Progenitor cell of endocrine pancreas (in vitro differentiated cells): ENCODE measurements at regions not wholly inside any gene's neighbourhood (a gene's known extent, or its start where the extent isn't known, plus 50 kb on each side); places are given as distances from the start of the nearest gene placed in this dataset.

ENCODE experiments used
- DNase-seq: peaks from one replicate; pipeline ENCODE4 v3.0.0; 2021; ENCODE audit warnings: low spot score; ENCODE audit not compliant: unreplicated experiment
- H3K27ac Mint-ChIP-seq: 2 replicates; pipeline ENCODE4 v1.8.0; 2021; ENCODE audit warnings: mild to moderate bottlenecking, moderate library complexity, mixed read lengths
- H3K27me3 Mint-ChIP-seq: 2 replicates; pipeline ENCODE4 v1.8.0; 2021; ENCODE audit warnings: mixed read lengths
- H3K36me3 Mint-ChIP-seq: 2 replicates; pipeline ENCODE4 v1.8.0; 2022; ENCODE audit warnings: mixed read lengths; ENCODE audit not compliant: insufficient read depth
- H3K4me1 Mint-ChIP-seq: 2 replicates; pipeline ENCODE4 v1.8.0; 2021; ENCODE audit warnings: low read depth, mixed read lengths
- H3K4me3 Mint-ChIP-seq: 2 replicates; pipeline ENCODE4 v1.8.0; 2021; ENCODE audit warnings: low read depth, mild to moderate bottlenecking, moderate library complexity, mixed read lengths
- H3K9me3 Mint-ChIP-seq: 2 replicates; pipeline ENCODE4 v1.8.0; 2021; ENCODE audit warnings: low read depth, mixed read lengths
- CTCF ChIP-seq: fragments of 200-600 bp; sonication (generic); IDR thresholded peaks from one replicate; pipeline ENCODE4 v1.5.0; 2021; ENCODE audit warnings: antibody characterized with exemption, mild to moderate bottlenecking; ENCODE audit not compliant: unreplicated experiment

DNA sequence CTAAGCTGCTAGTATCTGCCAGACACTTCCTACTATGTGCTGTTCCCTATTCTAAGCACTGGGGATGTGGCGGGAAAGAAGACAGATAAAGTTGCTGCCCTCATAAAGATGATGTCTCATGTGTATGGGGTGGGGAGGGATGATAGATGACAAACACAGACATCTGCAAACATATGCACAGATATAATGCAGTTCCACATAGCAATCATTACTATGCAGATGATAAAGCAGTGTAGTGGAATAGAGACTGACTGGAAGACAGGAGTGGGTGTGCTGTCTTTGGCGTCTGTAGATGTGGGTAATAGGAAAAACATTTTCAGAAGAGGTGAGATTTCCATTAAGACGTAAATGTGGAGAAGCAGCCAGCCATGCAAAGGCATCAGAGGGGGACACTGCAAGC lies 243.6 kb downstream of the DPY19L2 start:
- DNase-seq, result no peak
- no peak for TF ChIP-seq CTCF
- Mint-ChIP-seq H3K27me3 (peaks cover 8% of the 10 kb centered on the region), H3K27ac (no peak overlapping the region), H3K4me1 (no peaks in the 10 kb centered on the region), H3K9me3 (peaks cover 14% of the 10 kb centered on the region), H3K36me3 (no peaks in the 10 kb centered on the region), H3K4me3 (no peak overlapping the region)

GRCh38 chr12:63423839-63424238 lies 244.5 kb downstream of the DPY19L2 start:
- Mint-ChIP-seq H3K4me1 (no peaks in the 10 kb centered on the region), H3K36me3 (no peaks in the 10 kb centered on the region), H3K9me3 (peaks cover 18% of the 10 kb centered on the region), H3K4me3 (no peak overlapping the region), H3K27ac (no peak overlapping the region), H3K27me3 (peaks cover 9% of the 10 kb centered on the region)
- TF ChIP-seq CTCF, result no peak
- no peak for DNase-seq

DNA sequence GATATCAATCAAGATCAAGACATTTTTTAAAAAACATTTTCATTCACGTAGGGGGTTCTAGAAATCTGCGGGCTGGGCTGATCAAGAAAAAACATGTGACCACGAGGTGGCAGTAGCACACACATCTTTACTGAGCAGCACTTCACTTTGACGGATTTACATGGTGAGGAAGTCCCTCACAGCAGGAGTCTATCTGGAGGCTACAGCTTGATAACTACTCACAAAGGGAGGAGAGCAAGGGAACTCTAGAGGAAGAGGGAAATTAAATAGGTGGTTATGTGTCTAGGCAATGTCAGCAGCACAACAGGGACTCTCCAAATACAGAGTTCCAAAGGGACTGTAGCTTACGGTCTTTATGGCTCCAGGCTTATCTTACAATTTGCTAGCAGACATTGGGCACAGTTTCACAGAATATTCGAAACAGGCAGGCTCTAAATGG lies 248.1 kb downstream of the DPY19L2 start:
- no peak overlapping the region for H3K4me3 Mint-ChIP-seq
- H3K9me3 Mint-ChIP-seq, result peaks cover 19% of the 10 kb centered on the region
- H3K27me3 Mint-ChIP-seq, result peaks cover 9% of the 10 kb centered on the region
- H3K27ac Mint-ChIP-seq, result no peak overlapping the region
- TF ChIP-seq CTCF, result peak; percentile 72
- DNase-seq, result no peak
- no peaks in the 10 kb centered on the region for H3K36me3 Mint-ChIP-seq
- H3K4me1 Mint-ChIP-seq, result no peaks in the 10 kb centered on the region

GRCh38 chr12:63419154-63419553 lies 249.1 kb downstream of the DPY19L2 start:
- peaks cover 3% of the 10 kb centered on the region for H3K36me3 Mint-ChIP-seq
- H3K4me1 Mint-ChIP-seq, result no peaks in the 10 kb centered on the region
- peaks cover 3% of the 10 kb centered on the region for H3K27me3 Mint-ChIP-seq
- TF ChIP-seq CTCF, result no peak
- no peak for DNase-seq
- H3K27ac Mint-ChIP-seq, result no peak overlapping the region
- no peak overlapping the region for H3K4me3 Mint-ChIP-seq
- H3K9me3 Mint-ChIP-seq, result peaks cover 27% of the 10 kb centered on the region

- Mint-ChIP-seq H3K4me3 (no peak overlapping the region), H3K27ac (no peak overlapping the region), H3K27me3 (peaks cover 3% of the 10 kb centered on the region), H3K9me3 (peaks cover 26% of the 10 kb centered on the region), H3K36me3 (peaks cover 3% of the 10 kb centered on the region), H3K4me1 (no peaks in the 10 kb centered on the region)
- no peak for TF ChIP-seq CTCF
- DNase-seq, result no peak
Measured at GRCh38 chr12:63416788-63417187, 251.5 kb downstream of the DPY19L2 start.
